Body of pancreas (tissue), 4 donors: ENCODE measurements at regions not wholly inside any gene's neighbourhood (a gene's known extent, or its start where the extent isn't known, plus 50 kb on each side); places are given as distances from the start of the nearest gene placed in this dataset.

ENCODE experiments used
- CTCF ChIP-seq, 7 experiments: fragments of 450-650 bp in 4 of 7; fragments of 200-600 bp in 3 of 7; sonication (generic) in 3 of 7; IDR thresholded peaks; one replicate each; pipeline ENCODE4 v1.5.1; 2016 to 2019; ENCODE audit warnings: antibody characterized with exemption in 7 of 7
- POLR2A ChIP-seq, 3 donors: fragments of 450-650 bp; IDR thresholded peaks; one replicate each; pipeline ENCODE4 v1.6.1; 2016; ENCODE audit warnings: antibody characterized with exemption in 3 of 3, mild to moderate bottlenecking in 2 of 3

- TF ChIP-seq CTCF (IDR thresholded peaks at IDR 0.05) (no peak), POLR2A (IDR thresholded peaks at IDR 0.05) (no peak)
Measured at GRCh38 chr10:10852464-10852863, 165.2 kb upstream of the CELF2 start.
